ENCODE measurements at regions not wholly inside any gene's neighbourhood (a gene's known extent, or its start where the extent isn't known, plus 50 kb on each side); places are given as distances from the start of the nearest gene placed in this dataset.

DNA sequence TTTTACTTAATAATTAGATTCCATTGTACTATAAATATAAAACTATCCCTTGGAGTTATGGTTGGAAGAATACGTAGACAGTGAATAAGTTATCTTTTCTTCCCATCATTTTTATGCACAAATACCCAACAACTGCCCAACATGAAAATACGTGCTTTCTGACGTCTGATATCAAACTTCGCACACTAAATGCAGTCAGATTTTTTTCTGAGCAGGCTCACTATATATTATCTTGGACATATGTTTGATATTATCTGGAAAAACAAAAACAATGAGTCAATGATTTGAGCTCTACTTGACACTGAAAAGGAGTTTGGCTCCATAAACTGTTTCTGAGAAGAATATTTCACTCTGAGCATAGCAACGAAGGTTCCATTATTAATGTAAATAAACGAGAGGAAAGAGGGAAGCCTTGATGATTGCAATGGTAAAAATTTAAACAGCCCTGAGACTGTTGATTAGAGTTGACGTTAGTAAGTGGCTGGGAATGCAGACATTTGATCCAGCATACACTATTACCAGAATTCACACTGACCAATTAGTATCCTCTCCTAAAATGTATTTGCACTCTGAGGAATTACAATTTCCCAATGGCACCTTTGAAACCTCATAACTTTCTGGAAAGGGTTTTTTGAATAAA, 1090.0 kb downstream of the EPHA7 start:
- Histone ChIP-seq H2BK15ac (ENCODE audit: low read length) (no peak overlapping the region), H3K27me3 (replicated peaks in 1 of 4; ENCODE audit: control insufficient read depth in 3 of 4, extremely low read depth in 1 of 4, insufficient read depth in 3 of 4, low read length in 3 of 4) (no peaks in the 10 kb centered on the region), H3K18ac (ENCODE audit: extremely low read depth, low read length) (no peak overlapping the region), H2AK5ac (ENCODE audit: low read depth, low read length) (no peak overlapping the region), H4K5ac (ENCODE audit: insufficient read length, low read depth, low read length) (no peak overlapping the region), H3K4me1 (replicated peaks in 1 of 4; ENCODE audit: control insufficient read depth in 3 of 4, insufficient read depth in 4 of 4, low read length in 3 of 4) (no peaks in the 10 kb centered on the region), H3K4me2 (ENCODE audit: insufficient read depth in 1 of 2, low read depth in 2 of 2, low read length in 2 of 2) (no peak overlapping the region), H2BK20ac (ENCODE audit: low read length) (no peak overlapping the region), H2BK5ac (ENCODE audit: low read depth, low read length) (no peak overlapping the region), H3K4me3 (ENCODE audit: extremely low read depth in 1 of 4, insufficient read depth in 2 of 4, low read depth in 3 of 4, low read length in 4 of 4) (no peak overlapping the region), H4K91ac (replicated peaks; ENCODE audit: insufficient read length, low read length) (no peak overlapping the region), H3K79me1 (ENCODE audit: low read depth, low read length) (no peaks in the 10 kb centered on the region), H4K8ac (ENCODE audit: extremely low read depth, insufficient read depth, low read length) (no peak overlapping the region), H3K56ac (replicated peaks; ENCODE audit: insufficient read length, low read depth, low read length) (no peak overlapping the region), H2BK12ac (ENCODE audit: low read depth, low read length) (no peak overlapping the region), H3K36me3 (ENCODE audit: control insufficient read depth in 2 of 4, insufficient read depth in 4 of 4, low read length in 3 of 4) (no peaks in the 10 kb centered on the region), H3K27ac (ENCODE audit: low read depth, low read length) (no peak overlapping the region), H3K79me2 (ENCODE audit: control insufficient read depth in 1 of 2, insufficient read depth in 2 of 2, low read length in 2 of 2) (no peaks in the 10 kb centered on the region), H2AFZ (ENCODE audit: low read length) (no peak overlapping the region), H4K20me1 (replicated peaks in 1 of 2; ENCODE audit: control insufficient read depth in 1 of 2, insufficient read depth in 2 of 2, low read length in 2 of 2) (no peaks in the 10 kb centered on the region), H3K9me3 (ENCODE audit: insufficient read depth in 2 of 2, low read depth in 1 of 2, low read length in 1 of 2) (no peaks in the 10 kb centered on the region), H3K14ac (ENCODE audit: insufficient read length) (no peak overlapping the region), H3K23ac (ENCODE audit: insufficient read length) (no peak overlapping the region), H3K23me2 (ENCODE audit: low read depth, low read length) (no peaks in the 10 kb centered on the region; the same call in 1 of the 2 replicates), H3K9ac (replicated peaks in 1 of 4; ENCODE audit: extremely low read depth in 1 of 4, low read depth in 3 of 4, low read length in 3 of 4) (no peak overlapping the region), H2BK120ac (replicated peaks; ENCODE audit: low read depth, low read length) (no peak overlapping the region), H3K4ac (replicated peaks; ENCODE audit: insufficient read length, low read depth, low read length) (no peak overlapping the region)
- FAIRE-seq (no peak), DNase-seq (ENCODE audit: low read depth in 1 of 2, low spot score in 2 of 2) (no peak)
- WGBS, 2 experiments (ENCODE audit: extremely low coverage in 1 of 2, insufficient coverage in 1 of 2, insufficient read length in 1 of 2, insufficient replicate concordance in 2 of 2, low coverage in 1 of 2, low lambda C conversion rate in 2 of 2, missing lambda C conversion rate in 1 of 2) = 85% methylated on average over 7 of the region's 7 CpGs; no CpG with 5 or more reads in 1 of the 2 experiments
- TF ChIP-seq POLR2A (IDR thresholded peaks at IDR 0.05; ENCODE audit: control extremely low read depth in 1 of 2, low read depth in 2 of 2, low read length in 2 of 2) (no peak), TEAD4 (IDR thresholded peaks at IDR 0.05; ENCODE audit: low read depth, low read length) (no peak), RBBP5 (IDR thresholded peaks at IDR 0.05; ENCODE audit: borderline replicate concordance, low read depth, low read length) (no peak), ATF2 (IDR thresholded peaks at IDR 0.05; ENCODE audit: low read length) (no peak), HDAC2 (IDR thresholded peaks at IDR 0.05; ENCODE audit: borderline replicate concordance in 1 of 2, low read depth in 2 of 2, low read length in 2 of 2) (no peak), TAF1 (IDR thresholded peaks at IDR 0.05; ENCODE audit: low read depth, low read length) (no peak), KDM1A (IDR thresholded peaks at IDR 0.05; ENCODE audit: borderline replicate concordance, low read length) (no peak), TBP (IDR thresholded peaks at IDR 0.05; ENCODE audit: low read depth, low read length) (no peak), BCL11A (IDR thresholded peaks at IDR 0.05; ENCODE audit: low read depth in 2 of 2, low read length in 2 of 2) (no peak), JUN (IDR thresholded peaks at IDR 0.05; ENCODE audit: low read depth, low read length) (no peak), ATF3 (IDR thresholded peaks at IDR 0.05; ENCODE audit: insufficient read depth, low read depth, low read length) (no peak)
- ChIA-PET CTCF (ENCODE audit: partially characterized antibody) (no interaction called here), POLR2A (ENCODE audit: partially characterized antibody) (no interaction called here)

All from H1 (cell line).